Activated CD8-positive, alpha-beta memory T cell treated with anti-CD3 and anti-CD28 coated beads, Interleukin-2, amount 50 U/mL, for 24 hours (primary cell): ENCODE measurements at regions not wholly inside any gene's neighbourhood (a gene's known extent, or its start where the extent isn't known, plus 50 kb on each side); places are given as distances from the start of the nearest gene placed in this dataset.
"Not testable (repeated sequence)": the region's sequence is repeated elsewhere in the genome, so short reads cannot be mapped to it uniquely, and the experiment has no call there.

ENCODE experiments used
- DNase-seq: peaks from one replicate; pipeline ENCODE4 v3.0.0-alpha.2; 2020; ENCODE audit errors: extremely low read depth

DNA sequence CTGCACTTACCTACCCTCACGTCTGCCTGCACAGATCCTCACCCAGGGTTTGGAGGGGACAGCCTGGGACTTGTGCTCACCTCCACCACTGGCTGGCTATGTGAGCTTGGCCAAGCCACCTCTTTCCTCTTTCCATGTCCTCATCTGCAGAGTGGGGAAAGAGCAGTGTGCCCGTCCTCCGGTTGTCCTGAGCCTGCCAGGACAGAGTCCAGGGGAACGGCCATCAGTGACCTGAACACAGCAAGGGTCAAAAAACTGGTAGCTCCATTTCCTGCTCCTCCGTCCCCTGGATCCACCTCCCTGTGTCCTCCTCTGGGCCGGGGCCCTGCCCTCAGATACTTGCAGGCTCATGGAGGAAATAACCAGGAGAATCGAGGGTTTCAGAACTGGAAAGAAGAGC, 187.7 kb downstream of the OLFM1 start:
- DNase-seq: no peak

DNA sequence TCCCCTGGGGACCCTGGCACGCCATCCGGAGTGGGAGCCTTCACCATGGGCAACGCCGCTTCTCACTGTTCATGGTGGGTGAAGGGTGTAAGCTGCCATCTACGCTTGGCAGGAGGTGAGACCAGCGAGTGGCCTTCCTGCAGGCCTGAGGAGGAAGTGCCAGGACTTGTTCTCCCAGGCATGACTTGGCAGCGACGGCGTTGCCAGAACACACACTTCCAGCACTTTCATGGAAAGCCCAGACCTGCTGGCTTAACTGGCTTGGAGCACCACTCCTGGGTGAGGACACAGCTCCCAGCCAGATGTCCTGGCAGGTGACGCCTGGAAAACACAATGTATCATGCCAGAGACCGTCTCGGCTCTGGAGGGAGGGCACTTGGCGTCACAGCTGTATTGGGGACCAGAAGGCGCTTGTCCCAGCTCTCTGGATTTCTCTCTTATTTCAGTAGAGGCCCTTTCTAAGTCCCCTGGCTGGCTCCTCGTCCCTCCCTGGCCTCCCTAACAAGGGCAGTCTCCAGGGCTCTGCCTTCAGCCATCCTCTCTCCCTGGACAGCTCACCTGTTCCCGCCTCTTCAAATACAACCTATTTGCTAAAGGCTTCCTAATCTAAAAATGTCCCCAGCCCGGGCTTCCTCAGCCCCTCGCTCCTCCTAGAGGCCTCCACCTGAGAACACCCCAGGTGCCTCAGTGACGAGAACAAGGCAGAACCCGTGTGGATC, 188.3 kb downstream of the OLFM1 start:
- DNase-seq: no peak

DNA sequence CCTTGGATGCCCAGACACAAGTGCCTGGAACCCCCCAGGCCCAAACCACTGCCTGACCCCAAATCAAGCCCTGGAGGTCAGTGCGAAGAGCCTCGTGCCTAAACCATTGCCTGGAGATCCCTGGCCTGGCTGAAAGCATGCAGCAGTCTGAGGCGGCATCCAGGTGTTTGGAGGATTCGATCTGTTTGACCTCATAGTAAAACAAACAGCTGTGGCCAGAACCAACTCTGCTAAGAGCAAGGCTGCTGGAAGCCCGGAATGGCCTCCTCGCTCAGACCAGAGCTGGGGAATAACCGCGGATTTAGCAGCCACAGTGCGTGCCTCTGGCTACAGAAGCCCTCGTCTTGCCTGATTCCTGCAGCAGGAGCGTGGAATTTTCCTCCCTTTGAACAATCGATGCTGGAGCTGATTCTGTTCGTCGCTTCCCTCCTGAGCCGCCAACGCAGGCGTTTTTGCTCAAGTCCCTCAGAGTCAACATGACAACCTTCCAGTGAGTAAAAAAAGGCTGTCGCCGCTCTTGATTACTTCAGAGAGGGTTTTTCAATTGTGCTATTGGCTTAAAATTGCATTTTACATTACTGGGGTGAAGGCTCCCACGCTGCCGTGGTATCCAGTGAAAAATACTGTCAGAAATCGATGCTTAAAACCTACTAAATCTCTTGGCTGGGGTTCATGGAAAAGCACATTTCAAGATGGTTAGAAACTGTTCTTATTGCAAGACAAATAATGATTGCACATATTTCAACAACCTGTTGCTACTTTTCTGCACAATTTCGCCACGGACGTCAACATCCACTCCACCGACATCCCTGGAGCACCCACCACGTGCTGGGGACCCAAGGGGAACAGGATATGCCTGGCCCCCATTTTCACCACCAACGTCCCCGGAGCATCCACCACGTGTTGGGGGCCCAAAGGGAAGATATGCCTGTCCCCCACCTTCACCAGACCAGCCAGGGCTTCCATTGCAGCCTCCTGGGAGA, 190.0 kb downstream of the OLFM1 start:
- no peak for DNase-seq

DNA sequence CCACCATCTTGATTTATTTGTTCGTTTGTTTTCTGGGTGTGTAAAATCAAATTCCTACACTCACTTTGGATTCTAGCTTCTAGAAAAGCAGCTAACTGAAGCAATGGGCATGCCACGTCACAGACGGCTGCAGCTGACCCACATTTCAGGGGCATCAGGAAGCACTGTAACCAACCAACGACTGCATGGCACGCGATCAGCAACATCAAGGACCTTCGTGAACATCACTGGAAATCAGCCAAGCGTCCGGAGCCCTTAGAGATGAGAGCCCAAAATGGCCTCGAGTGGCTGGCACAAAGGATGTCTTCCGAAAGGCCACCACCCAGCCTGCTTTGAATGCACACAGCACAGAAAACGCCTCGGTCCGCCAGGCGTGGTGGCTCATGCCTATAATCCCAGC, 191.1 kb downstream of the OLFM1 start:
- no peak for DNase-seq

DNA sequence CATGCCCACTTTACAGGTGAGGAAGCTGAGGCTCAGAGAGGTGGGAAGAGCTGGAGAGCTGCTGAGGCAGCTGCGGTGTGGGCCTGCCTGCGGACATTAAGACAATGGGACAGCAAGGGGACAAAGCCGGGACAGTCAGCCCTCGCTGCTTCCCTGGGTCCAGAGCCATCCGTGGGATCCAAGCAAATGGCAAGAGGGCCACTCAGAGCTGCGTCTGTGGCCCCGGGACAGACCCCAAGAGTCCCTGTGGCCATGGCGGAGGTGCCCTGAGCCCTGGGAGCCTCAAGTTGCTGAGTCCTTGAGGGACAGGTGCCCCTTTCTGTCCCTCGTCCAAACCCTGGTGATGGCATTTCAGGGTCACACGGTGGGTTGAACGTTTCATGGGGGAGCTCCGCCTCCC, 191.9 kb downstream of the OLFM1 start:
- no peak for DNase-seq

DNA sequence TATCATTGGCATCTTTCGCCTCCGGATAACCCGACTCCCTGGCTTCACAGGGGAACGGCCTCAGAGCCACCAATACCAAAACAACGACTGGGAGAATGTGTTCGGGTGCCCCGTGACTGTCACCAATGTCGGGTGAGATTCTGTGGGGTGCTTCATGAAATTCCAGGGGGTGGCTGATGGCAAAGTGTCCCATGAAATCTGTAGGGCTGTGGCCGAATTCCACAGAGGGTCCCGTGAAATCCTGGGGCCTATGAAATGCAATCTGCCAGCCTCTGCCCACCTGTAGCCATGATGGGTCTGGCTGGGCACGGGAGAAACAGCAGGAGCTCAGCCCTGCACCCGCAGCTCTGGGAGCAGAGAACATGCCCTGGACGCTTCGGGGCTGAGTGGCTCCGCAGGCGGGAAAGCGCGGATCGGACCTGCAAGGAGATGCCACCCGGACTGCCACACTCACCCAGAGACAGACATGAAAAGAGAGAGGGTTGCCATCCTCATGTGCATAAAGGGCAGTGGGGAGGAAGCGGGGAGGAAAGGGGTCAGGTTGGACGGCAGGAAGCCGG, 192.4 kb downstream of the OLFM1 start:
- DNase-seq: no peak

DNA sequence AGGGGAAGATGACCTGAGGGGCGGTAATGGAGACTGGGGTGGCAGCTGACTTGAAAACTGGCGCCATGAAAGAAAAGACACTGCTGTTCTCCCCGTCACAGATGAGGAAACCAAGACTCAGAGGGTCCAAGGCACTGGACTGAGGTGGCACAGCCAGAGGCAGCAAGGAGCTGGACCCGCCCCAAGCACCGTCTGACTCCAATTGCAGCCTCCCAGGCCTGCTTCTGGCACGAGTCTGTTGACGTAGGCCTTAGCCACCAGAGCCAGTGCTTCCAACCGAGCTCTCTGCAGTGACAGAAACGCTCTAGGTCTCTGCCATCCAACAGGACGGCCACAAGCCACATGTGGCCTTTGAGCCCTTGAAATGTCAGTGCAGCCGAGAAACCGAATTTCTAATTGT, 193.2 kb downstream of the OLFM1 start:
- no peak for DNase-seq

DNA sequence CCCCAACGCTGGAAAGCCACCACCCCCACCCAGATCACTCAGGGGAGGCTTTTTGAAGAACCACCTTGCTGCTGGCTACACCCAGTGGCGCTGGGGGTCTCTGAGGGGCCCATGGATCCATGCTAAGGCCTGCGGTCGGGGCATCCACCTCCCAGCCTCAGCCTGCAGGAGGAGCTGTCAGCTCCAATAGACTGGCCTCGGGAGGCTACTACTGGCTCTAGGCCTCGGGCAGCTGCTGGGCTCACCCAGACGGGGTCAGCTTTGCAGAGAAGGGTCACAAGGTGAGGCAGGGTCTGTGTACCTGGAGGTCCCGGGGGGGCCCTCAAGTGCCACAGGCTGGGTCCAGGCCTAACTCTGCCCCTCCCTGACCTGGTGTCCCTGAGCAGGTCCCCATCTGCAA, 193.7 kb downstream of the OLFM1 start:
- no peak for DNase-seq

DNA sequence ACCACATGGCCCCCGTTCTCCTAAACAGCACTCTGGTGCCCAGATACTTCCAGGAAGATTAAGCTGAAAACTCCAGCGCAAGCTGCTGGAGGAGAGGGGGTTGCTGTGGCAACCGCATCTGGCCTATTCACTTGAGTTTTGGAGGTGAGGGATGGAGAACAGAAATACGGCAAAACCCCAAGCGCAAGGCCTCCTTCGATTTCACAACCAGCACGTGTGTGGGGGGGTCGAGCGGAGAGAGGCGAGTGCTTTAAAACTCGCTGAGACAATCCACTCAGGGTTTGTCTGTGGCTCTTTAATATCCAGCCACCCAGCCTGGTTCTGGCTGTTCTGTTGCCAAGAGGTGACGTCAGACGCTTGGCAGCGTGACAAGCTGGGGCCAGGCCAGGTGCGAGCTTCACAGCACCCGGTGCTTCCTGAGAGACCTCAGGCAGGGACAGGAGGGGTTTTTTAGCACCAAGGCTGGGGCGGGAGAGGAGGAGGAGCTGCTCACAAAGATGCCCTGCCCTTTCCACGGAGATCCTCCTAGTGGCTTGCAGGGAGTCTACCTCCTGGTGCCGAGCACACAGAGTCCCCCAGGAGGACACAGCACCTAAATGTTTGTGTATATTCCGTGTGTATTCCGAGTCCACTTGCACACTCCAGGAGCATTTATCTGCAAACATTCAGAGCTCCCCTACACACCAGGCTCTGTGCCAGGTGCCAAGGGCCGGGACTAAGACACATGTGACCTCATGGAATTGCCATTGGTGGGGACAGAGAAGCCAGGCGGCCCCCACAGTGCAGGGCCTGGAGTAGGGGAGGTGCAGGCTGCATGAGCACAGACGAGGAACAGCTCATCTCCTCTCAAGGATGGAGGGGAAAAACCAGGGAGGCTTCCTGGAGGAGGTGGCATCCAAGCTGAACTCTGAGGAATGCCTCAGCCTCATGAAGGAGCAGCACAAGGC, 194.6 kb downstream of the OLFM1 start:
- DNase-seq: no peak

DNA sequence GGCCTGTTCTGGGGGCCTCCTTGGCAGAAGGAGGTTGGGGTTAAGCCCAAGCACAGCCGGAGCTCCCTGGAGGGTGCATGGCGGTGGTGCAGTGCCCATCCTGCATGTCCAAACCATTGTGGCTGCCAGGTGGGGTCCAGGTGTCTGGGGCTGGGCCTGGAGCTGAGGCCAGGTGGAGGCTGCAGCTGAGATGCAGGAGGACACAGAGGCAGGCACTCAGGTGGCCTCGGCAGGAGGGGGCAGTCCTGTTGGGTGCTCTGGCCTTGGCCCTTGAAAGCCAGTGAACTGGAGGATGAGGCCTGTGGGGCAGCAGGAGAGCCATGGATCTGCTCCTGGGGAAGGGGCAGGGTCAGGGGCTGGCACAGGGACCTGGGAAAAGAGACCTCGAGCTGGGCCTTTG, 195.3 kb downstream of the OLFM1 start:
- no peak for DNase-seq

DNA sequence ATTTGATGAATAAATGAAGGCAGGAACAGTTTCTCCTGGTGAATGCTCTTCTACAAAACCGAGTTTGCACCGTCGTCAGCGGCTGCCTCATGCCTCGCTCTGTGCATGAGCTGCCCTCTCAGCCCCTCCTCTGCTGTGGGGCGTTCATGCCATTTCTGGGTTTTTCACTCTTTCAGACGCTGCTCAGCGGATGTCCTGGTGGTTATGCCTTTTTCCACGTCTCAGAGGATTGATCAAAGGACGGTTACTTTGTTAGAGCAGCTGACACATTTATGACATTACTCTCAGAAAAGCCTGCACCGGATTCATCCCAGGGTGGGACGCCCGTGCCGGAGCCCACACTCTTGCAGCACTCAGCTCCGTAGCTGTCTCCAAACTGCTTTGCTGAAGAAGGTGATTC, 195.9 kb upstream of the PPP1R26 start:
- no peak for DNase-seq

DNA sequence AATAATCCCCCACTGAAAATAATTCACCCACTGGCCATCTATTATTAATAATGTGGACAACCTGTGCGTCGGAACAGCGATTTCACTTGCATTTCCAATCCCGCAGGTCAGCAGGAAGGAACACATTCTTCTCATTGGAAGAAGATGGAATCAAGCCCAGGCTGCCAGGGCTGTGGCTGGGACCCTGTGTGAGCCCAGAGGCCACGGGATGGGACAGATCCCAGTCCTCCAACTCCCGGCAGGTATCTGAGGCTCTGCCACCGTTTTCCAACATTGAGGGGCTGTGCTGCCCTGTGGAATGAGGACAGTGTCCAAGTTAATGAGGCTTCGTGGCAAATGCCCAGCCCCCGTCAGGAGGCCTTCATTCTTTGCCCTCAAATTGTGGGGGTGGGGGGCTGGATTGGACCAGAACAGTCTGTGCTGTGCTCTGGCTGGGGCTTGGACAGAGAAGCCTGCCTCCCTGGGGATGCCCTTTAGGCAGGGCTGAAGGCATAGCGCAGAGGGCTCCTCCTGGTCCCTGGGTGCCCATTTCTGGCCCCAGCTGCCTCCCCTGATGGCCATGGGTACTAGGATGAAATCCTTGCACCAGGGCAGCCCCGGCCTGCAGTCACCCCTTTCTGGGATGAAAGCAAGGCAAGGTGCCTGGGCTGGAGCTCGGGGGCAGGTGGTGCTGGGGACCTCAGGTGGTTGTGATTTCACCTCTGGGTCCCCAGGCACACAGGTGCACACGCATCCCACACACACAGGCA, 195.0 kb upstream of the PPP1R26 start:
- DNase-seq: no peak

DNA sequence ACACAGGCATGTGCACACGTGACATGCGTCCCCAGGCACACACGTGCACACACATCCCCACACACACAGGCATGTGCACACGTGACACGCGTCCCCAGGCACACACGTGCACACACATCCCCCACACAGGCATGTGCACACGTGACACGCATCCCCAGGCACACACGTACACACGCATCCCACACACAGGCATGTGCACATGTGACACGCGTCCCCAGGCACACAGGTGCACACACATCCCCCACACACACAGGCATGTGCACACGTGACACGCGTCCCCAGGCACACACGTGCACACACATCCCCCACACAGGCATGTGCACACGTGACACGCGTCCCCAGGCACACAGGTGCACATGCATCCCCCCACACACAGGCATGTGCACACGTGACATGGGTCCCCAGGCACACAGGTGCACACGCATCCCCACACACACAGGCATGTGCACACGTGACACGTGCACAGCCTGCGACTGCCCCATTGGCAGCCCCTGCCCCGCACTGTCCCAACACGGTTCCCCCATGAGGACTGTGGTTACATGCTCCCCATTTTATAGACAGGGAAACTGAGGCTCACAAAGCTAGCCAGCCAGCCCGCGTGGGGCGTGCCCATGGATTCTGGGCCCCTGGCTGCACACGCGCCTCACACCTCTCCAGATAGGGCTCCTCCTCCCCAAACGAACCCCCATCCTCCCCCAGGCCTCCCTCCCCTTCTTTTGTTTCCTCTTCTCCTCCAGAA, 193.2 kb upstream of the PPP1R26 start:
- DNase-seq: not testable (repeated sequence)

DNA sequence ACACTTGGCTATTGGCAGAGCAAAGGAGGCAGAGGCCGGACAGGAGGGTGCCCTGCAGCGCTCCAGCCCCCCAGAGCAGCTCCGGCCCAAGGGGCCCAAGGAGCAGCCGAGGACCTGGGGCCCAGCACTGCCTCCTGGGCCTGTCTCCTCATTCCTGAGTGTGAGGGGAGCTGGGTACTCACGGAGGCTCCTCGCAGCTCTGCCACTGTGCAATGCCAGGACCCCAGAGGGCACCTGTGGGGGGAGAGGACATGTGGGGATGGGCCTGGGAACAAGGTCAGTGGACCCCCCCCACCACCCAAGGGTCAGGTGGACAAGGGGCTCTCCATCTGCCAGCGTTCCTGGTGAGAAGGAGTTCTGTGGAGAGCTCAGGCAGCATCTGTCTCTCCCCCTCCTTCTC, 192.6 kb upstream of the PPP1R26 start:
- DNase-seq: no peak

DNA sequence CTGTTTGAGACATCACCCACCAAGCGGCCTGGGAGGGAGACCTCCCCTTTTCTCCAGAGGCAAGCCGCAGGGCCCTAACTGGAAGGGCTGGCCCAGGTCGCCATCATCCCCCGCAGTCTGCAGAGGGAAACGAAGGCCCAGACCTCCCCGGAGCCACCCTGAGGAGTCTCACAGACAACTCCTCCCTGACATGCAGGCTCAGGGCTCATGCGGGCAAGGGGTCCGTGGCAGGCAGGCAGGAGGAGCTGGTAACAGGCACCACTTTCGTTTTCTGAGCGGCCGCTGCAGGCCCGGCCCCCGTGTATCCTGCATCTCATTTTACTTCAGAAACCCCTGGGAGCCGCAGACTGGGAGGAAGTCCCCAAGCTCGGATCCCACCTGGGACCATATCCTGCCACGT, 192.0 kb upstream of the PPP1R26 start:
- DNase-seq: no peak

DNA sequence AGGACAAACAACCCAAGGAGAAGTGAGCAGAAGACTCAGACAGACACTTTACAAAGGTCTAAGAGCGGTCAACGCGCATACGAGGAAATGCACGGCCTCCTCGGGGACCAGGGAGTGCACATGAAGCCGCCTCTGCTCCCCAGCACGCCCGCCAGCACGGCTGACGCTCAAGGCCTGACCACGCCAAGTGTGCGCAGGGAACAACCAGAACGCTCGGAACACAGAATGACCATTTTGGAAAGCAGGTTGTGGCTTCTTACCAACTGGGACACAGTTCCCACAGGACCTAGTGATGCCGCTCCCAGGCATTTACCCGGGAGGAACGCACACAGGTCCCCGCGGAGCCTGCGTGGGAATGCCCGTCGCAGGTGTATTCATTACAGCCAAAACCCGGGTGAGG, 191.5 kb upstream of the PPP1R26 start:
- DNase-seq: no peak

DNA sequence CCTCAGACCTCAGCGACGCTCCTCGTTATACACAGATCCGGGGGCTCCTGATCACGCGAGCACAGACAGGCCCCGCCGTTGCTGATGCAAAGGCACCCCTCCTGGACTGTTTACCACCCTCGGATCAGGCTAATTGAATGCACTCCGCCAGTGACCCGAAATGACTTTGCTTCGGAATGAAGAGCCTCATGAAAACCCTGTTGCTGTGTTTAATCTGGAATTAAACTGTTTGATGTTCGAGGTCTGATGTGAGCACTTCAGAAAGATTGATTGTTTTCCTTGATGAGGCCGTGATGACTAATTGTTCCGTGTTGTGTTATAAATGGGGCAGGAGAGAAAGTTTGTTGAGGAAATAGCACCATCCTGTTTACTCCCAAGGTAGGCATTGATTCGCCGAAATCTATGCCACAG, 190.5 kb upstream of the PPP1R26 start:
- DNase-seq: no peak

DNA sequence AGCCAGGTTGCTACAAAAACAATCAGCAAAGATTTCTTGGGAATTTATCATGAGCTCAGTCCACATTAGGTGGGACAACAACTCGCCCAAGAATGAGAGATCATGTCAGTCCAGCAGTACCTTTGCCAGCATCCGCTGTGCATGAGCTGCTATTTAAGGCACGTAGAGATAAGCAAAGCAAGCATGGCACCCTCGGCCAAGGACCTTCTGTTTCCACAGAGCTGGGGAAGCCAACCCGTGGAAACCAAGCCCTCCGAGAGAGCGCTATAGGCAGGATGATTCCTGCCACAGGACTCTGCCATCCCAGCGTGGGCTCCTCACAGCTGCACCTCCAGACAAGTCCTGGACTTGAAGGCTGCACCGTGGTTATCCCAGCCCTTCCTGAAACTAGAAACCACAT, 189.5 kb upstream of the PPP1R26 start:
- no peak for DNase-seq

DNA sequence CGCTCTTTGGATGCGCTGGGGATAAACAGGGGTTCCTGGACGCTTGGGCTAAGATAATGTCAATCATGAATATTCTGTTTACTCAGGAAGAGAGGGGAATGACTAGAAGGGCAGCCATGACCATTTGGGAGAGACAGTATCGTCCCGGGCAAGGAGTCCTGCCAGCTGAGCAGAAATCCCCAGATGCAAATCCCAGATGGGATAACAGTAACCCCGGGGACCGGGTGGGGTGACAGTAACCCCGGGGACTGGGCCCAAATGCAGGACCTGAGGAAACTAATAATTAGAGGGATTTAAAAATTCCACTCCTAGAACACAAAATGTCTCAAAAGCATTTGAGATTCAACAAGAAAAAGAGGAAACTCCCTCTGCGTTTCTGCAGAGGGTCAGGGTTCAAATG, 189.0 kb upstream of the PPP1R26 start:
- DNase-seq: no peak

DNA sequence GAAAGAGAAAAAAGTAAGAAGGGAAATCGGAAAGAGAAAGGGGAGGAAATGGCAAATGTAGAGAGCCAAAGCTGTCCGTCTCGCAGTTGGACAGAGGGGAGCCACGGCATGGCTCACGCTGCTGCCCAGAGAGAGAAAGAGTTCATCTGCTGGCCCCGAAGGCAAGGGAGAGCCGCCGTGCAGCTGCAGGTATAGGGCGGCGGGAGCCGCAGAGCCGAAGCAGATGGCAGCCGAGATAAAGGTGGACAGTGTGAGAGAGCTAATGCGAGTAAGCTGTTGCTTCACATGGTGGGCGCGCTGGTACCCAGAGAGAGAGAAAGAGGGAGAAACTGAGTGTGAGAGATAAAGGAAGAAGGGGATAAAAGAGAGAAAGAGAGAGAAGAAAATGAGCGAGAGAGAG, 188.4 kb upstream of the PPP1R26 start:
- no peak for DNase-seq
